Panc1 (cell line): ENCODE measurements at regions not wholly inside any gene's neighbourhood (a gene's known extent, or its start where the extent isn't known, plus 50 kb on each side); places are given as distances from the start of the nearest gene placed in this dataset.

Experiments used
- POLR2AphosphoS5 ChIP-seq: IDR thresholded peaks from 2 replicates; pipeline ENCODE4 v1.6.1; 2012; ENCODE audit warnings: mild to moderate bottlenecking, low read depth, low read length, moderate library complexity
- SIN3A ChIP-seq: IDR thresholded peaks from 2 replicates; pipeline ENCODE4 v1.6.1; 2012; ENCODE audit warnings: low read depth, mild to moderate bottlenecking, low read length, moderate library complexity, borderline replicate concordance; ENCODE audit not compliant: insufficient read depth
- TCF7L2 ChIP-seq: IDR thresholded peaks from 2 replicates; pipeline ENCODE4 v1.6.1; 2011; ENCODE audit warnings: mild to moderate bottlenecking, low read depth, low read length, inconsistent platforms
- TF ChIP-seq, protein P1 (sequence below): fragments of 450-650 bp; IDR thresholded peaks from 2 replicates; pipeline ENCODE4 v1.5.1; 2017; ENCODE audit warnings: mild to moderate bottlenecking
- TF ChIP-seq, protein P2 (sequence below), 2 experiments: IDR thresholded peaks; 2 replicates each; pipeline ENCODE4 v1.6.1; 2011 to 2012; ENCODE audit warnings: low read depth in 2 of 2, control low read depth in 1 of 2, low read length in 1 of 2, mild to moderate bottlenecking in 1 of 2, moderate library complexity in 1 of 2; ENCODE audit not compliant: insufficient read depth in 1 of 2

DNA sequence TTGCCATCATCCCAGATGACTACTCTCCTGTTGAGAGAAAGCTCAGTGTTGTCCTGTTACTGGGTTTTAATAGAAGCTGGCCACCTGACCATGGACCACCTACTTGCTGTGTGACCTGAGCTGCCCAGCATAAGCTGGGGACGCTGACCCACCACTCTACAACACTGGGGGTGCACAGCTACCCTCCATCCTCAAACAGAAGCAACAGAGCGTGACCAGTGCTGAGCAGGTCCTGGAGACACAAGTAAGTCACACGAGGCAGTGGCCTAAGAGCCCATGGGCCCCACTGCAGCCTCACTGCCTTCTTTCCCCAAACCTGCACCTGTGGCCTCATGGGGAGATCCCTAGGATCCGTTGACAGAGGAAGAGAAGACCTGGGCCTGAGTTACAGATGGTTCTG lies 198.6 kb upstream of the ADARB2 start:
- TF ChIP-seq POLR2AphosphoS5 (no peak), SIN3A (no peak), TCF7L2 (no peak)
- TF ChIP-seq, protein P1, sequence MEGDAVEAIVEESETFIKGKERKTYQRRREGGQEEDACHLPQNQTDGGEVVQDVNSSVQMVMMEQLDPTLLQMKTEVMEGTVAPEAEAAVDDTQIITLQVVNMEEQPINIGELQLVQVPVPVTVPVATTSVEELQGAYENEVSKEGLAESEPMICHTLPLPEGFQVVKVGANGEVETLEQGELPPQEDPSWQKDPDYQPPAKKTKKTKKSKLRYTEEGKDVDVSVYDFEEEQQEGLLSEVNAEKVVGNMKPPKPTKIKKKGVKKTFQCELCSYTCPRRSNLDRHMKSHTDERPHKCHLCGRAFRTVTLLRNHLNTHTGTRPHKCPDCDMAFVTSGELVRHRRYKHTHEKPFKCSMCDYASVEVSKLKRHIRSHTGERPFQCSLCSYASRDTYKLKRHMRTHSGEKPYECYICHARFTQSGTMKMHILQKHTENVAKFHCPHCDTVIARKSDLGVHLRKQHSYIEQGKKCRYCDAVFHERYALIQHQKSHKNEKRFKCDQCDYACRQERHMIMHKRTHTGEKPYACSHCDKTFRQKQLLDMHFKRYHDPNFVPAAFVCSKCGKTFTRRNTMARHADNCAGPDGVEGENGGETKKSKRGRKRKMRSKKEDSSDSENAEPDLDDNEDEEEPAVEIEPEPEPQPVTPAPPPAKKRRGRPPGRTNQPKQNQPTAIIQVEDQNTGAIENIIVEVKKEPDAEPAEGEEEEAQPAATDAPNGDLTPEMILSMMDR = no peak
- TF ChIP-seq, protein P2, sequence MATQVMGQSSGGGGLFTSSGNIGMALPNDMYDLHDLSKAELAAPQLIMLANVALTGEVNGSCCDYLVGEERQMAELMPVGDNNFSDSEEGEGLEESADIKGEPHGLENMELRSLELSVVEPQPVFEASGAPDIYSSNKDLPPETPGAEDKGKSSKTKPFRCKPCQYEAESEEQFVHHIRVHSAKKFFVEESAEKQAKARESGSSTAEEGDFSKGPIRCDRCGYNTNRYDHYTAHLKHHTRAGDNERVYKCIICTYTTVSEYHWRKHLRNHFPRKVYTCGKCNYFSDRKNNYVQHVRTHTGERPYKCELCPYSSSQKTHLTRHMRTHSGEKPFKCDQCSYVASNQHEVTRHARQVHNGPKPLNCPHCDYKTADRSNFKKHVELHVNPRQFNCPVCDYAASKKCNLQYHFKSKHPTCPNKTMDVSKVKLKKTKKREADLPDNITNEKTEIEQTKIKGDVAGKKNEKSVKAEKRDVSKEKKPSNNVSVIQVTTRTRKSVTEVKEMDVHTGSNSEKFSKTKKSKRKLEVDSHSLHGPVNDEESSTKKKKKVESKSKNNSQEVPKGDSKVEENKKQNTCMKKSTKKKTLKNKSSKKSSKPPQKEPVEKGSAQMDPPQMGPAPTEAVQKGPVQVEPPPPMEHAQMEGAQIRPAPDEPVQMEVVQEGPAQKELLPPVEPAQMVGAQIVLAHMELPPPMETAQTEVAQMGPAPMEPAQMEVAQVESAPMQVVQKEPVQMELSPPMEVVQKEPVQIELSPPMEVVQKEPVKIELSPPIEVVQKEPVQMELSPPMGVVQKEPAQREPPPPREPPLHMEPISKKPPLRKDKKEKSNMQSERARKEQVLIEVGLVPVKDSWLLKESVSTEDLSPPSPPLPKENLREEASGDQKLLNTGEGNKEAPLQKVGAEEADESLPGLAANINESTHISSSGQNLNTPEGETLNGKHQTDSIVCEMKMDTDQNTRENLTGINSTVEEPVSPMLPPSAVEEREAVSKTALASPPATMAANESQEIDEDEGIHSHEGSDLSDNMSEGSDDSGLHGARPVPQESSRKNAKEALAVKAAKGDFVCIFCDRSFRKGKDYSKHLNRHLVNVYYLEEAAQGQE (IDR thresholded peaks at IDR 0.05; ENCODE audit: insufficient read depth in 1 of 2, low read depth in 2 of 2, low read length in 1 of 2) = no peak
